HG03103 (cell line): ENCODE measurements at regions not wholly inside any gene's neighbourhood (a gene's known extent, or its start where the extent isn't known, plus 50 kb on each side); places are given as distances from the start of the nearest gene placed in this dataset.

ENCODE experiments used
- ATAC-seq: cut with Tn5 transposase; IDR thresholded peaks from one replicate; pipeline ENCODE4 v1.9.1; 2021; ENCODE audit warnings: low read depth; ENCODE audit not compliant: unreplicated experiment

- no peak for ATAC-seq
Observed at GRCh38 chr4:156261230-156261629, 307.6 kb upstream of the CTSO start.

GRCh38 chr4:156255230-156256007 is 301.8 kb upstream of the CTSO start:
- no peak for ATAC-seq

- ATAC-seq, result no peak
Observed at GRCh38 chr4:156252358-156252921, 298.8 kb upstream of the CTSO start.

- no peak for ATAC-seq
Observed at GRCh38 chr4:156251373-156252065, 297.9 kb upstream of the CTSO start.

- no peak for ATAC-seq
Observed at GRCh38 chr4:156248917-156249316, 295.3 kb upstream of the CTSO start.

- no peak for ATAC-seq
Observed at GRCh38 chr4:156247470-156247869, 293.8 kb upstream of the CTSO start.

- ATAC-seq, result no peak
Observed at GRCh38 chr4:156243015-156243414, 289.3 kb upstream of the CTSO start.

GRCh38 chr4:156242390-156242789 is 288.7 kb upstream of the CTSO start:
- ATAC-seq, result no peak

GRCh38 chr4:156241896-156242295 is 288.2 kb upstream of the CTSO start:
- no peak for ATAC-seq

- ATAC-seq, result no peak
Observed at GRCh38 chr4:156238171-156238570, 284.5 kb upstream of the CTSO start.

GRCh38 chr4:156237231-156237630 is 283.6 kb upstream of the CTSO start:
- no peak for ATAC-seq

GRCh38 chr4:156230176-156230575 is 276.5 kb upstream of the CTSO start:
- no peak for ATAC-seq

GRCh38 chr4:156228676-156229075 is 275.0 kb upstream of the CTSO start:
- no peak for ATAC-seq

- no peak for ATAC-seq
Observed at GRCh38 chr4:156227321-156227720, 273.7 kb upstream of the CTSO start.

- no peak for ATAC-seq
Observed at GRCh38 chr4:156223985-156224384, 270.3 kb upstream of the CTSO start.

- no peak for ATAC-seq
Observed at GRCh38 chr4:156217236-156217635, 263.6 kb upstream of the CTSO start.

GRCh38 chr4:156201050-156201449 is 247.4 kb upstream of the CTSO start:
- peak; percentile 96 for ATAC-seq

GRCh38 chr4:156198511-156198910 is 244.8 kb upstream of the CTSO start:
- no peak for ATAC-seq

GRCh38 chr4:156197216-156197615 is 243.6 kb upstream of the CTSO start:
- no peak for ATAC-seq

- ATAC-seq, result no peak
Observed at GRCh38 chr4:156196722-156197121, 243.1 kb upstream of the CTSO start.

- ATAC-seq, result peak; percentile 97
Observed at GRCh38 chr4:156195914-156196313, 242.2 kb upstream of the CTSO start.

- ATAC-seq, result no peak
Observed at GRCh38 chr4:156194896-156195295, 241.2 kb upstream of the CTSO start.
